HepG2 (cell line): ENCODE measurements at regions not wholly inside any gene's neighbourhood (a gene's known extent, or its start where the extent isn't known, plus 50 kb on each side); places are given as distances from the start of the nearest gene placed in this dataset.
A peak's percentile ranks its signal among the peaks of the same experiment; 100 is the strongest.

Experiments
- ATAC-seq: fragments of 200-7000 bp; cut with Tn5 transposase; 3 replicates; pipeline ENCODE4 v1.9.1; 2020; ENCODE audit warnings: mild to moderate bottlenecking, moderate library complexity
- BruUV-seq: library from RNA; stranded (reverse); fragments of 400-500 nt; replicated peaks from 2 replicates; lab custom pipeline; 2021; lab: Mats Ljungman, UMichigan
- CTCF ChIA-PET: fragments of 300-600 bp; formaldehyde crosslinking; extraction: SDS; loops from one replicate; lab custom pipeline; 2021; ENCODE audit warnings: low total read pairs, inconsistent platforms, low intra/inter-chr PET ratio; lab: Yijun Ruan, JAX
- POLR2A ChIA-PET: fragments of 350-600 bp; sonication (Branson Sonifier 250); formaldehyde crosslinking; loops from one replicate; lab custom pipeline; 2020; ENCODE audit warnings: antibody characterized with exemption, inconsistent platforms; lab: Yijun Ruan, JAX
- DNase-seq: peaks from one replicate; pipeline ENCODE4 v3.0.0-alpha.2; 2015; ENCODE audit warnings: low spot score
- FAIRE-seq: peaks from 3 replicates; lab custom pipeline; 2011; peaks lifted over from hg19 to GRCh38; lab: Jason Lieb, UNC
- H2AFZ ChIP-seq: one replicate; pipeline ENCODE4 v1.6.1; 2011; ENCODE audit warnings: low read length, inconsistent platforms
- H3K27ac ChIP-seq: fragments of 300-600 bp; 3 replicates; pipeline ENCODE4 v1.8.0; 2011; ENCODE audit warnings: mixed run types, mild to moderate bottlenecking, mixed read lengths, low read length, inconsistent platforms; ENCODE audit not compliant: insufficient read depth; ENCODE audit errors: extremely low read length
- H3K27me3 ChIP-seq, 2 experiments: fragments of 200-600 bp in 1 of 2; 2 replicates in 1 of 2; 3 replicates in 1 of 2; pipeline versions ENCODE4 v1.6.0 to v1.8.0; 2011; ENCODE audit warnings: low read length in 2 of 2, mild to moderate bottlenecking in 2 of 2, moderate library complexity in 2 of 2, inconsistent platforms in 1 of 2; ENCODE audit not compliant: insufficient read depth in 2 of 2, control insufficient read depth in 1 of 2
- H3K36me3 ChIP-seq, 2 experiments: fragments of 200-600 bp in 1 of 2; replicated peaks in 1 of 2; 2 replicates in 1 of 2; 3 replicates in 1 of 2; pipeline versions ENCODE4 v1.5.1 to v1.8.0; 2011; ENCODE audit warnings: low read length in 2 of 2, inconsistent platforms in 1 of 2; ENCODE audit not compliant: insufficient read depth in 2 of 2, control insufficient read depth in 1 of 2
- H3K4me1 ChIP-seq: 2 replicates; pipeline ENCODE4 v1.5.1; 2012; ENCODE audit warnings: low read length, inconsistent platforms; ENCODE audit not compliant: insufficient read depth
- H3K4me2 ChIP-seq: 2 replicates; pipeline ENCODE4 v1.6.0; 2011; ENCODE audit warnings: low read depth, low read length, inconsistent platforms
- H3K4me3 ChIP-seq, 3 experiments: fragments of 200-600 bp in 1 of 3; sonication (generic), shearing (Covaris generic) in 1 of 3; replicated peaks in 1 of 3; 2 replicates each; pipeline ENCODE4 v1.5.1; 2011 to 2016; ENCODE audit warnings: low read length in 3 of 3, inconsistent platforms in 2 of 3, low read depth in 2 of 3, mild to moderate bottlenecking in 2 of 3, control low read depth in 1 of 3, mixed read lengths in 1 of 3; ENCODE audit not compliant: insufficient read depth in 1 of 3
- H3K79me2 ChIP-seq: one replicate; pipeline ENCODE4 v1.6.1; 2011; ENCODE audit warnings: low read length, inconsistent platforms; ENCODE audit not compliant: insufficient read depth
- H3K9ac ChIP-seq: 2 replicates; pipeline ENCODE4 v1.6.0; 2011; ENCODE audit warnings: mild to moderate bottlenecking, low read depth, low read length, inconsistent platforms; ENCODE audit not compliant: insufficient read depth
- H3K9me3 ChIP-seq: 2 replicates; pipeline ENCODE4 v1.5.1; 2012; ENCODE audit warnings: mild to moderate bottlenecking, low read length
- H4K20me1 ChIP-seq: 2 replicates; pipeline ENCODE4 v1.6.0; 2011; ENCODE audit warnings: inconsistent platforms, mild to moderate bottlenecking, low read length, moderate library complexity; ENCODE audit not compliant: insufficient read depth
- ATF7 ChIP-seq, 2 experiments: fragments of 450-650 bp in 1 of 2; sonication (generic) in 1 of 2; formaldehyde crosslinking in 1 of 2; IDR thresholded peaks; 2 replicates each; pipeline versions ENCODE4 v1.4.0 to v1.6.1; 2016 to 2020; ENCODE audit warnings: antibody characterized with exemption in 1 of 2, mild to moderate bottlenecking in 1 of 2, missing genetic modification reagents in 1 of 2
- PAX8 ChIP-seq: sonication (generic); formaldehyde crosslinking; IDR thresholded peaks from 2 replicates; pipeline ENCODE4 v1.8.0; 2022; ENCODE audit warnings: mild to moderate bottlenecking, missing genetic modification reagents, borderline replicate concordance
- REPIN1 ChIP-seq: sonication (generic); formaldehyde crosslinking; IDR thresholded peaks from 2 replicates; pipeline ENCODE4 v1.8.0; 2022; ENCODE audit warnings: missing genetic modification reagents, low read depth, mild to moderate bottlenecking, borderline replicate concordance
- ZFP62 ChIP-seq: sonication (generic); formaldehyde crosslinking; IDR thresholded peaks from 2 replicates; pipeline ENCODE4 v1.4.0; 2020; ENCODE audit warnings: missing genetic modification reagents
- WGBS: methylation state at CpG from one replicate; pipeline ENCODE4 v1.1.6; 2017; ENCODE audit warnings: low lambda C conversion rate; 5-methylcytosine and 5-hydroxymethylcytosine counted together
- in situ Hi-C: cut with HindIII; loops from 2 replicates; pipeline ENCODE4 v1.10.0; 2017; ENCODE audit warnings: low pct_unique_long_range_greater_than_20kb; ENCODE audit not compliant: extremely low pct_ligation_motif_present
- intact Hi-C: fragments of 100-400 bp; cut with micrococcal nuclease; formaldehyde crosslinking; loops from one replicate; pipeline ENCODE4 v1.10.0; 2022; ENCODE audit not compliant: unreplicated experiment
- TF ChIP-seq, protein P1 (sequence below): IDR thresholded peaks from 2 replicates; pipeline ENCODE4 v1.6.1; 2016; ENCODE audit warnings: missing genetic modification reagents, missing compliant biosample characterization
- TF ChIP-seq, protein P2 (sequence below), 2 experiments: sonication (generic) in 1 of 2; formaldehyde crosslinking in 1 of 2; IDR thresholded peaks; 2 replicates each; pipeline versions ENCODE4 v1.4.0 to v1.6.1; 2018 to 2020; ENCODE audit warnings: missing genetic modification reagents in 2 of 2, borderline replicate concordance in 1 of 2, low read depth in 1 of 2, mild to moderate bottlenecking in 1 of 2, missing biosample characterization in 1 of 2

GRCh38 chr12:61750604-61751003, 509.6 kb upstream of the USP15 start:
- Histone ChIP-seq H3K27me3 (no peaks in the 10 kb centered on the region), H3K36me3 (no peaks in the 10 kb centered on the region)
- POLR2A ChIA-PET = no interaction called here
- FAIRE-seq = no peak
- TF ChIP-seq ZFP62 (CRISPR knock-in tag) (no peak), PAX8 (CRISPR knock-in tag) (no peak), REPIN1 (no peak)
- TF ChIP-seq, protein P1, sequence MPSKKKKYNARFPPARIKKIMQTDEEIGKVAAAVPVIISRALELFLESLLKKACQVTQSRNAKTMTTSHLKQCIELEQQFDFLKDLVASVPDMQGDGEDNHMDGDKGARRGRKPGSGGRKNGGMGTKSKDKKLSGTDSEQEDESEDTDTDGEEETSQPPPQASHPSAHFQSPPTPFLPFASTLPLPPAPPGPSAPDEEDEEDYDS = no peak
- TF ChIP-seq, all 625 proteins: peak for 0
- Histone ChIP-seq H3K9me3 (peaks cover 25% of the 10 kb centered on the region), H4K20me1 (no peaks in the 10 kb centered on the region), H3K9ac (no peak overlapping the region), H3K4me1 (no peaks in the 10 kb centered on the region), H3K27ac (no peak overlapping the region), H3K4me2 (no peak overlapping the region), H2AFZ (no peak overlapping the region), H3K79me2 (no peaks in the 10 kb centered on the region), H3K4me3 (no peak overlapping the region)
- no peak for DNase-seq
- in situ Hi-C loops = no loop called here
- WGBS = 0% methylated on average over 1 of the region's 1 CpG
- ATAC-seq = no peak
- intact Hi-C loops = no loop called here
- CTCF ChIA-PET = no interaction called here
- no TSS peak for BruUV-seq

- intact Hi-C loops = no loop called here
- 0% methylated on average over 1 of the region's 1 CpG for WGBS
- no peak overlapping the region for H3K9ac ChIP-seq
- no peaks in the 10 kb centered on the region for H3K36me3 ChIP-seq
- no peaks in the 10 kb centered on the region for H4K20me1 ChIP-seq
- BruUV-seq = no TSS peak
- H3K4me3 ChIP-seq = no peak overlapping the region
- H3K9me3 ChIP-seq = peaks cover 30% of the 10 kb centered on the region
- TF ChIP-seq, protein P2, sequence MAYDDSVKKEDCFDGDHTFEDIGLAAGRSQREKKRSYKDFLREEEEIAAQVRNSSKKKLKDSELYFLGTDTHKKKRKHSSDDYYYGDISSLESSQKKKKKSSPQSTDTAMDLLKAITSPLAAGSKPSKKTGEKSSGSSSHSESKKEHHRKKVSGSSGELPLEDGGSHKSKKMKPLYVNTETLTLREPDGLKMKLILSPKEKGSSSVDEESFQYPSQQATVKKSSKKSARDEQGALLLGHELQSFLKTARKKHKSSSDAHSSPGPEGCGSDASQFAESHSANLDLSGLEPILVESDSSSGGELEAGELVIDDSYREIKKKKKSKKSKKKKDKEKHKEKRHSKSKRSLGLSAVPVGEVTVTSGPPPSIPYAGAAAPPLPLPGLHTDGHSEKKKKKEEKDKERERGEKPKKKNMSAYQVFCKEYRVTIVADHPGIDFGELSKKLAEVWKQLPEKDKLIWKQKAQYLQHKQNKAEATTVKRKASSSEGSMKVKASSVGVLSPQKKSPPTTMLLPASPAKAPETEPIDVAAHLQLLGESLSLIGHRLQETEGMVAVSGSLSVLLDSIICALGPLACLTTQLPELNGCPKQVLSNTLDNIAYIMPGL (CRISPR knock-in tag; IDR thresholded peaks at IDR 0.05; ENCODE audit: borderline replicate concordance in 1 of 2, low read depth in 1 of 2) = no peak
- TF ChIP-seq ATF7 (IDR thresholded peaks at IDR 0.05) = peak; percentile 30; the same call in 1 of the 2 replicates
- TF ChIP-seq ATF7 (CRISPR knock-in tag; IDR thresholded peaks at IDR 0.05) = no peak
- TF ChIP-seq, all 625 proteins: peak for 1
- Histone ChIP-seq H3K4me1 (no peaks in the 10 kb centered on the region), H3K79me2 (no peaks in the 10 kb centered on the region), H3K27me3 (no peaks in the 10 kb centered on the region), H2AFZ (no peak overlapping the region), H3K4me2 (no peak overlapping the region), H3K27ac (no peak overlapping the region)
- in situ Hi-C loops = no loop called here
- no peak for FAIRE-seq
- DNase-seq = no peak
- CTCF ChIA-PET = no interaction called here
- ATAC-seq = no peak
- POLR2A ChIA-PET = no interaction called here
Measured at GRCh38 chr12:61754214-61754613, 506.0 kb upstream of the USP15 start.
